Astrocyte (in vitro differentiated cells and primary cell): ENCODE measurements at regions not wholly inside any gene's neighbourhood (a gene's known extent, or its start where the extent isn't known, plus 50 kb on each side); places are given as distances from the start of the nearest gene placed in this dataset.

Source experiments
- DNase-seq: peaks from one replicate; pipeline ENCODE4 v3.0.0-alpha.2; 2010; ENCODE audit warnings: low read depth
- FAIRE-seq: peaks from 2 replicates; lab custom pipeline; 2011; peaks lifted over from hg19 to GRCh38; lab: Jason Lieb, UNC
- H2AFZ ChIP-seq: 2 replicates; pipeline ENCODE4 v1.6.0; 2012; ENCODE audit warnings: low read depth, low read length, inconsistent platforms
- H3K27ac ChIP-seq: 2 replicates; pipeline ENCODE4 v1.5.1; 2011; ENCODE audit warnings: low read depth, low read length, inconsistent platforms
- H3K27me3 ChIP-seq: 2 replicates; pipeline ENCODE4 v1.6.0; 2011; ENCODE audit warnings: low read length, inconsistent platforms; ENCODE audit not compliant: insufficient read depth
- H3K36me3 ChIP-seq: 2 replicates; pipeline ENCODE4 v1.5.1; 2011; ENCODE audit warnings: low read length, inconsistent platforms; ENCODE audit not compliant: insufficient read depth
- H3K4me1 ChIP-seq: 2 replicates; pipeline ENCODE4 v1.5.1; 2011; ENCODE audit warnings: low read length, inconsistent platforms; ENCODE audit not compliant: insufficient read depth
- H3K4me2 ChIP-seq: 2 replicates; pipeline ENCODE4 v1.6.0; 2012; ENCODE audit warnings: low read length, inconsistent platforms
- H3K4me3 ChIP-seq: 2 replicates; pipeline ENCODE4 v1.5.1; 2011; ENCODE audit warnings: low read depth, mild to moderate bottlenecking, low read length, inconsistent platforms; ENCODE audit not compliant: insufficient read depth
- H3K79me2 ChIP-seq: 2 replicates; pipeline ENCODE4 v1.6.0; 2012; ENCODE audit warnings: mild to moderate bottlenecking, low read length, inconsistent platforms; ENCODE audit not compliant: insufficient read depth
- H3K9ac ChIP-seq: 2 replicates; pipeline ENCODE4 v1.6.0; 2012; ENCODE audit warnings: mild to moderate bottlenecking, low read length, inconsistent platforms
- H3K9me3 ChIP-seq: 2 replicates; pipeline ENCODE4 v1.5.1; 2012; ENCODE audit warnings: low read depth, mild to moderate bottlenecking, low read length, inconsistent platforms; ENCODE audit not compliant: insufficient read depth
- H4K20me1 ChIP-seq: 2 replicates; pipeline ENCODE4 v1.6.0; 2012; ENCODE audit warnings: low read length, inconsistent platforms; ENCODE audit not compliant: insufficient read depth
- H3K27ac Mint-ChIP-seq: one replicate; pipeline ENCODE4 v1.8.0; 2021; ENCODE audit warnings: mild to moderate bottlenecking, mixed read lengths; ENCODE audit not compliant: unreplicated experiment
- H3K27me3 Mint-ChIP-seq: one replicate; pipeline ENCODE4 v1.8.0; 2021; ENCODE audit warnings: low read depth, mixed read lengths; ENCODE audit not compliant: unreplicated experiment
- H3K36me3 Mint-ChIP-seq: one replicate; pipeline ENCODE4 v1.8.0; 2021; ENCODE audit warnings: low read depth, mixed read lengths; ENCODE audit not compliant: unreplicated experiment
- H3K4me1 Mint-ChIP-seq: one replicate; pipeline ENCODE4 v1.8.0; 2021; ENCODE audit warnings: low read depth, mixed read lengths; ENCODE audit not compliant: unreplicated experiment
- H3K4me3 Mint-ChIP-seq: one replicate; pipeline ENCODE4 v1.8.0; 2021; ENCODE audit warnings: mild to moderate bottlenecking, moderate library complexity, mixed read lengths; ENCODE audit not compliant: unreplicated experiment
- H3K9me3 Mint-ChIP-seq: one replicate; pipeline ENCODE4 v1.8.0; 2021; ENCODE audit warnings: mild to moderate bottlenecking, mixed read lengths; ENCODE audit not compliant: unreplicated experiment
- EZH2 ChIP-seq: IDR thresholded peaks from 2 replicates; pipeline ENCODE4 v1.6.1; 2012; ENCODE audit warnings: mild to moderate bottlenecking, low read length, inconsistent platforms; ENCODE audit not compliant: insufficient read depth
- TF ChIP-seq, protein P1 (sequence below): IDR thresholded peaks from 2 replicates; pipeline ENCODE4 v1.5.1; 2011; ENCODE audit warnings: low read depth, mild to moderate bottlenecking, inconsistent platforms, low read length, moderate library complexity; ENCODE audit not compliant: insufficient read depth

DNA sequence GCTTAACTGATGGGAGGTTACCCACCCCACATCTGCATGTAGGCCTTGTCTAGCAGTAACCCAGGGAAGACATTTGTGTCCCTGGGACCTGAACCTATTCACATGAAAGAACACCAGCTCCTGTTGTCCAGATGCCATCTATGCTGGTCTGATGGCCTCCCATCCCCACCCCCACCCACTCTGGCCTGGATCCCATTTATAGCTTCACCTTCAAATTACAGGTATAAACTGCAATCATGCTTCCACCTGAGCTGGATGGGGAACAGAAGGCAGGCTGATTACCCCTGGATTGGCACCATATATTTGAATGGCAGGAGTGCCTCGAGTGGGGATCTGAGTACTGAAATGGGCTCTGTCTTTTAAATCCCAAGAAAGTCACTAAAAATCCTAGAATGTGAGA lies 312.7 kb upstream of the USP24 start:
- TF ChIP-seq, protein P1, sequence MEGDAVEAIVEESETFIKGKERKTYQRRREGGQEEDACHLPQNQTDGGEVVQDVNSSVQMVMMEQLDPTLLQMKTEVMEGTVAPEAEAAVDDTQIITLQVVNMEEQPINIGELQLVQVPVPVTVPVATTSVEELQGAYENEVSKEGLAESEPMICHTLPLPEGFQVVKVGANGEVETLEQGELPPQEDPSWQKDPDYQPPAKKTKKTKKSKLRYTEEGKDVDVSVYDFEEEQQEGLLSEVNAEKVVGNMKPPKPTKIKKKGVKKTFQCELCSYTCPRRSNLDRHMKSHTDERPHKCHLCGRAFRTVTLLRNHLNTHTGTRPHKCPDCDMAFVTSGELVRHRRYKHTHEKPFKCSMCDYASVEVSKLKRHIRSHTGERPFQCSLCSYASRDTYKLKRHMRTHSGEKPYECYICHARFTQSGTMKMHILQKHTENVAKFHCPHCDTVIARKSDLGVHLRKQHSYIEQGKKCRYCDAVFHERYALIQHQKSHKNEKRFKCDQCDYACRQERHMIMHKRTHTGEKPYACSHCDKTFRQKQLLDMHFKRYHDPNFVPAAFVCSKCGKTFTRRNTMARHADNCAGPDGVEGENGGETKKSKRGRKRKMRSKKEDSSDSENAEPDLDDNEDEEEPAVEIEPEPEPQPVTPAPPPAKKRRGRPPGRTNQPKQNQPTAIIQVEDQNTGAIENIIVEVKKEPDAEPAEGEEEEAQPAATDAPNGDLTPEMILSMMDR = no peak
- TF ChIP-seq EZH2 = no peak
- no peaks in the 10 kb centered on the region for H3K4me1 Mint-ChIP-seq
- Histone ChIP-seq H3K4me2 (no peak overlapping the region), H3K4me1 (no peaks in the 10 kb centered on the region), H4K20me1 (no peaks in the 10 kb centered on the region), H3K27ac (no peak overlapping the region), H3K4me3 (no peak overlapping the region), H3K36me3 (no peaks in the 10 kb centered on the region), H3K9ac (no peak overlapping the region), H3K27me3 (no peaks in the 10 kb centered on the region), H2AFZ (no peak overlapping the region), H3K9me3 (no peaks in the 10 kb centered on the region), H3K79me2 (no peaks in the 10 kb centered on the region)
- no peaks in the 10 kb centered on the region for H3K36me3 Mint-ChIP-seq
- FAIRE-seq = no peak
- H3K4me3 Mint-ChIP-seq = no peak overlapping the region
- H3K27ac Mint-ChIP-seq = no peak overlapping the region
- H3K27me3 Mint-ChIP-seq = peaks cover 21% of the 10 kb centered on the region
- no peak for DNase-seq
- H3K9me3 Mint-ChIP-seq = no peaks in the 10 kb centered on the region

DNA sequence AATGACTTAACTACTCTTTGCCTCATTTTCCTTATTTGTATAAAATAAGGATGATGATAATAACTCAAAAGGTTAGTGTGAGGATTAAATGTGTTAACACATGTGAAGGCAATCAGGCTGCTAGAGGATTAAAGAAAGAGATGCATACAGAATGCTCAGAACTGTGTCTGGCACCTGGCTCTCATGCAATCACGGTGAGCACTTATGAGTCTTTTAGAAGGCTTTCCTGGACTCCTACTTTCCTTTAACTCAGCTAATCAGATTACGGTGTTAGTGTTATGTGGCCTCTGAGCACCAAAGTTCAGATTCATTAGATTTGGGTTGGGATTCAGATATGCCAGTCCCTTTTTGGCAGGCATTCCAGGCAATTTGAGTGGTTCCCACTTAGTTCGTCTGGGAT lies 311.6 kb upstream of the USP24 start:
- Mint-ChIP-seq H3K27ac (no peak overlapping the region), H3K36me3 (no peaks in the 10 kb centered on the region), H3K4me1 (no peaks in the 10 kb centered on the region), H3K4me3 (no peak overlapping the region), H3K9me3 (no peaks in the 10 kb centered on the region), H3K27me3 (peaks cover 23% of the 10 kb centered on the region)
- H3K9ac ChIP-seq = no peak overlapping the region
- no peaks in the 10 kb centered on the region for H3K27me3 ChIP-seq
- no peak overlapping the region for H3K4me2 ChIP-seq
- H3K4me1 ChIP-seq = no peaks in the 10 kb centered on the region
- H2AFZ ChIP-seq = no peak overlapping the region
- FAIRE-seq = no peak
- H3K27ac ChIP-seq = no peak overlapping the region
- H3K9me3 ChIP-seq = no peaks in the 10 kb centered on the region
- TF ChIP-seq, protein P1 = no peak
- TF ChIP-seq EZH2 = no peak
- H3K36me3 ChIP-seq = no peaks in the 10 kb centered on the region
- no peak for DNase-seq
- no peaks in the 10 kb centered on the region for H4K20me1 ChIP-seq
- H3K4me3 ChIP-seq = no peak overlapping the region
- no peaks in the 10 kb centered on the region for H3K79me2 ChIP-seq

DNA sequence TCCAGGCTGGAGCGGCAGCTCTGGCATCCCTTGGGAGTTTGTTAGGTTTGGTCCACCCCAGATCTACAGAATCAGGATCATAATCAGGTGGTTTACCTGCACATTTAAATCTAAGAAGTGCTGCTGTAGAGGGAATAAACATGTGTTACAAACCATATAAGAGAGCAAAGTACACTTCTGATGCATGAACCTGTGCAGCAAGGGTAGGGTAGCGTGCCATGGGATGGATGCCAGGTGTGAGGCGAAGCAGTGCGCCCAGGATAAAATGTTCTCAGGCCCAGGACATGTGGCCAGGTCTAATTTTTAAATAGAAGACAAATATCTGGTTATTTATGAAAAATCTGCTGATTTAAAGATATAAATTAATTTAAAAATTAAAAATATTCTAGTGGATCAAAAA lies 308.8 kb upstream of the USP24 start:
- Histone ChIP-seq H3K9ac (no peak overlapping the region), H2AFZ (no peak overlapping the region), H3K4me3 (no peak overlapping the region), H3K79me2 (no peaks in the 10 kb centered on the region), H3K4me2 (no peak overlapping the region), H3K27me3 (no peaks in the 10 kb centered on the region), H3K36me3 (no peaks in the 10 kb centered on the region), H3K4me1 (no peaks in the 10 kb centered on the region), H4K20me1 (no peaks in the 10 kb centered on the region), H3K27ac (no peak overlapping the region), H3K9me3 (no peaks in the 10 kb centered on the region)
- Mint-ChIP-seq H3K27ac (no peak overlapping the region), H3K4me1 (no peaks in the 10 kb centered on the region), H3K27me3 (peaks cover 31% of the 10 kb centered on the region), H3K4me3 (no peak overlapping the region), H3K9me3 (no peaks in the 10 kb centered on the region), H3K36me3 (no peaks in the 10 kb centered on the region)
- TF ChIP-seq, protein P1 = no peak
- TF ChIP-seq EZH2 = no peak
- FAIRE-seq = no peak
- DNase-seq = no peak
